SK-N-DZ (cell line): ENCODE measurements at regions not wholly inside any gene's neighbourhood (a gene's known extent, or its start where the extent isn't known, plus 50 kb on each side); places are given as distances from the start of the nearest gene placed in this dataset.
"Not testable (repeated sequence)": the region's sequence is repeated elsewhere in the genome, so short reads cannot be mapped to it uniquely, and the experiment has no call there.

ENCODE experiments used
- DNase-seq: peaks from one replicate; pipeline ENCODE4 v3.0.0-alpha.2; 2015; ENCODE audit warnings: low spot score

DNA sequence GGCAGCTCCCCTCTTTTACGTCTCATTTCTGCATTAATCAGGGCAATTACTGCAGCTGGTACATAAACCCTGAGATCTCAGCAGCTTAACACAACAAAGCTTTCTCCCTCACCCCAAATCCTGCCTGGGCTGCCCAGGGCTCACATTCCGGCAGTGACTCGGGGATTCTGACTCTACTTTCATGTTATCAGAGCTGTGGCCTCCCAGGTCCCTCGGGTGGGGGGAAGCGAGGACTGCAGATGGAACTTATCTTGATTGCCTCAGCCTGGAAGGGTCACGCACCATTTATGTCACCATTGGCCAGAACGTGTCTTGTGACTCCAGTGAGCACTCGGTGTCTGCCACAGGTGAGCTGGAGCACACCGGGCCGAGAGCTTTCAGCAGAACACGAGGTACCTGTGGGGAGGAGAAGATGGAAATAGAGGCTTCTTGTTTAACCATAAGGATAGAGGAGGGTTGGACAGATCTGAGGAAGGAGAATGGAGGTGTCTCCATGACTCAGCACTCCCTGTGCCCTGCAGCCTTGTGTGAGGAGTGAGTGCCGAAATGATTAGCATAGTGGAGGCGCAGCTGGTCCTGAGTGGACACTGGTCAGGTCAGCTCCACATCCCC is 88.5 kb upstream of the EXOC2 start:
- DNase-seq = no peak

DNA sequence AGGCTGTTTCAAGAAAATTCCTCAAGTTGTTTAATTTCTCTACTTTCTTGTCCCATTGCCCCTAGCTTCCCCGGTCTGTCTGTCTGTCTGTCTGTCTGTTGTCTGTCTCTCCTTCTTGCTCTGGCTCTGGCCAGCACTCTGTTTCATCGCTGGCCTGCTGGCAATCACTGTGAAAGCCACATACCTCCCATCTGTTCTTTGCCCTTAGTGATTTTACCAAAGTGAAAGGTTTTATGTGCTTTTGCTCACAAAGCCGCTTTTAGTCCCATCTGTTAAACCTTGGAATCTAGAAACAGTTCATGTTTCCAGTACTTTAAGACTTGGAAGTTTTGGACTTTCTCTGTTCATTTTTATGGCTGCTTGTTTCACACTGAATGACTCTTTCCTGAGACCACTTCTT is 87.8 kb upstream of the EXOC2 start:
- no peak for DNase-seq

DNA sequence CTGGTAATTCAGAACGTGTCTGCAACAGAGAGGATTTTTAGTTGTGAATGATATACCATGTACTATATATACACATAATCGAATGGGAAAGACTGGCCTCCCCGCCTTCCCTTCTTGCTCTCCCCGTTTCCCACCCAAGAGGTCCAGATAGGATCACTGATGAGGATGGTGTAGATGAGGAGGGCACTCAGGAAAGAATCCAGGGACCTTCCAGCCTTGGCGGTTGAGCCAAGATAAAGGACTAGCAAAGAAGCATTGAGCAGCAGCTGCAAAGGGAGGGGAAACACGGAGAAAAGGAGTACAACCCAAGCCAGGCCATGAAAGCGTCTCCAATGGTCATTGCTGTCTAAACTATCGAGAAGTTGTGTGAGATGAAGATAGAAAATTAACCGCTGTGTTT is 84.0 kb upstream of the EXOC2 start:
- no peak for DNase-seq

DNA sequence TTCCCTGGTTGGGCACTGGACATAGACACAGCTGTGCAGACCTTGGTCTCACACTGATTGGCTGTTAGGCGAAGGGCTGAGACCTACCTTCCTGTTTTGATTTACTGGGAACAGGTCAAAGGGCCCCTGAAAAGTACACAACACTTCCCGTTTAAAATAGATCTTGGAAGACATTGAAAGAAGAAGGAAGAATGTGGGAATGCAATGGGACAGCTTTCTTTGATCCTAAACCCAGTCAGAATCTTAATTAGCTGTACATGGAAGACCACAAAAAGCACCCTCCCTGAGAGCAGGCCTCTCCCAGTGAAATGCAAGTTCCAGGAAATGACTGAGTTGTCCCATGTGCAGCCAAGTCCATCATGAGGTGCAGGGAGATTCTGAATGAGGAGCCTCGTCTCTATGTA is 83.6 kb upstream of the EXOC2 start:
- DNase-seq = no peak

DNA sequence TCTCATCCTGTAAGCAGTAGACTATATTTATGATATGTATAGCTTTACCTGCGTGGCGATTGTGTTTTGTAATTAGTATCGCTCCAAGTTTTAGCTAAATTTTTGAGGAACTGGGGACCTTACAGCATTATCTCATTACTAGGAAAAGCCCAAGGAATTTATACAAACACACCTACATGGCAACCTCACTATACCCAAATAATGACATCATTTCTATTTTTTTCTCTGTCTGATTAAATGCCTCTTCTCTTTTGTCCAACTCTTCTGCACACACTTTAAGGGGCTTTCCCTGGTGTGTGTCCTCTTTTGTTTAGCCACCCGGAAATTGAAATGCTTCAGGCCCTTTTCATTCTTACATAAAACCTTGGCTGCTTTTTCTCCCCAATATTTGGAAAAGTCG is 82.9 kb upstream of the EXOC2 start:
- DNase-seq = no peak

DNA sequence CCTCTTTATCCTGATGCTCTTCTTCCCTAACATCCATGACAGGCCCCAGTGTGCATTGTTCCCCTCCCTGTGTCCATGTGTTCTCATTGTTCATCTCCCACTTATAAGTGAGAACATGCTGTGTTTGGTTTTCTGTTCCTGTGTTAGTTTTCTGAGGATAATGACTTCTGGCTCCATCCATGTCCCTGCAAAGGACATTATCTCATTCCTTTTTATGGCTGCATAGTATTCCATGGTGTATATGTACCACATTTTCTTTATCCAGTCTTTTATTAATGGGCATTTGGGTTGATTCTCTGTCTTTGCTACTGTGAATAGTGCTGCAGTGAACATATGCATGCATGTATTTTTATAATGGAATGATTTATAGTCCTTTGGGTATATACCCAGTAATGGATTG is 78.7 kb upstream of the EXOC2 start:
- DNase-seq = not testable (repeated sequence)

DNA sequence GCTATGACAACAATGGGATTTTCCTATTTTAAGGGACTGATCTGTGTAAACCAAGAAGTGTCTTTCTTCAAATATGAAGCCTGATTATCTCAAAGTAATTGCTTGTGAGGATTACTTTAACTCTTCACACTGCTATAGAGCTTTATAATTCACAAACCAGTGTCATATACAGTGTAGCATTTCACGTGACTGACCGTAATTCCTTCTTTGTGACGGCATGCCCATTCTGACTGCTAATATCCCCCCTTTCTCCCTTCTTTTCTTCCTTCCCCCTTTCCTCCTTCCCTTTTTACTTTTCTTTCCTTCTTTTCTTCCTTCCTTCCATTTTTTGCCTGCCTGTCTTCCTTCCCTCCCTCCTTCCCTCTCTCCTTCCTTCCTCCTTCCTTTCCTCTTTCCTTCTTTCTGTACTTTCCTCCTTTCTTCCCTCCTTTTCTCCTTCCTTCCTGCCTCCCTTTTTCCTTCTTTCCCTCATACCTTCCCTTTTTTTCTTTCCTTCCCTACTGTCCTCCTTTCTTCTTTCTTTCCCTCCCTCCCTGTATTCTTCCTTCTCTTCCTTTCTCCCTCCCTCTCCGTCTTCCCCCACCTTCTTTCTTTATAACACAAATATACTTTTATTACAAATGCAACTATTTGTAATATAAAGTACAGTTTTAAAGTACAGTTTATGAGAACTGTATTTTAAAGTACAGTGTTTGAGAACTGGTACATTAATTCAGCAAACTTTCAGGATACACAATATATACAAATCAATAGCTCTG is 75.0 kb upstream of the EXOC2 start:
- no peak for DNase-seq

DNA sequence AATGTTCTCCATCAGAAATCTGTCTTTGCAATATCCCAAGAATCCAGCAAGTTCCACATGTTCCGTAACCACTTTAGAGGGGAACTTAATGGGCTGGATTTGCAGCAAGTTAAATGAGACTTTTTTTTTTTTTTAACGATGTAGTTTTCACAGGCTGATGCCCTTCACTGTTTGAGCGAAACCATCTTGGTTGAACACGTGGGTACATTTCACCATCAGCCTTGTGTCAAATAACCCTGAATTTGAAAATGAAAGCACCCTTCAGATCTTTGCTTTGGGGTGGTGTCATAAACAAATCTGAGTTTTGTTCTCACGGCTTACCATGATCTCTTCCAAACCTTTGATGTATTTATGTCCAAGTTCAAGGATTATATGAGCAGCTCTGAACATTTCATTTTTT is 73.7 kb upstream of the EXOC2 start:
- DNase-seq = no peak

DNA sequence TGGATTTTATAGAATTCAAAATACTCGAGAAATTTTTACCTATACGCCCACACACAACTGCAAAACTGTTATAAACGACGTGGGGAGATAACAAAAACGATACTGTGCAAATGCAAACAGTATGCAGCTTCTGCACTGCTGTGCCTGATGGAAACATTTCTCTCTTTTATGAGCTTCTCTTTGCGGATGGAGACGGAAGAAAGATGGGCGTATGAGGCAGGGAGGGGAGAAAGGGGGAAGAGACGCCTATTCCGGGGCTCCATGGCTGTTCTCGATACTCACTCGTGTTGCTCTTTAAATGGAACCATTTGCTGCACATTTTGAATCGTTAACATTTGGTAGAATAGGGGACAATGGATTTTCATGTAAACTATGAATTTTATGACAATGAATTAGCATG is 69.1 kb upstream of the EXOC2 start:
- DNase-seq = no peak

DNA sequence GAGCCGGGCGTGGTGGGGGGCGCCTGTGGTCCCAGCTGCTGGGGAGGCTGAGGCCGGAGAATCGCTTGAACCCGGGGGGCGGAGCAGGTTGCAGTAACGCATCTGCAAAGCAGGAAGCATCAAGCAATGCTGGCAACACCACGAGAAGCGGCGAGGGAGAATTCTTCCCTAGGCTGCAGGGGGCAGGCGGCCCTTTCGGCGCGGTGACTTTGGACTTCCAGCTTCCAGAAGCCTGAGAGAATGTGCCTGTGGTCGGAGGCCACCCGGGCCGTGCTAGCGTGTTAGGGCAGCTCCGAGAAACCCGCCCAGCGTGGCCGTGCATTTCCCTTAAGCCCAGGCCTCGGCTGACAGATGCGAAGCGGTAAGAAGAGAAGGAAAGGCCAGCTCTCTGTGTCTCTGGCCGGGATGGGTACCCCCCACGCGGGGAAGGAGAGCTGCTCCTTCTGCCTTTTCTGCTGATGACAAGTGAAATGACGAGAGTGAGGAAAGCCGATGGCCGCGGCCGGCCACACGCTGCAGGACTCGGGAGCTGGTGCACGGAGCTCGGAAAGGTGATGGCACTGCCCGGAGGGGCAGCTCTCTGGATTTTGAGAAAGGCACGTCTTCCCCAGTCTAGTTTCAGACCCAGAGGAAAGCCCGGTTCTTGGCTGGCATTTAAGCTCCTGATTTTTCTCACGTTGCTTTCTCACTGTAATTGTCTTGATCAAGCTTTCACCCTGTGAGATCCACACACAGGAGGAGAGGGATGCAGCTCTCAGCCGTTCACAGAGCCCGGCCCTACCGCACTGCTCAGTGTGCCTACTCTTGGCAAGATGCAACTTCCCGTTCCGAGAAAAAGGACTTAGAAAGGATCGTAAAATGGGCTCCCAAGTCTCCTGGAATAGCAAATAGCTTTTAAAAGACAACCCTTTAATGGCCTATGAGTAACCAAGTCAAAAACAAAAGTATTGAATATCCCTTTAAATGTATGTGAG is 68.3 kb upstream of the EXOC2 start:
- DNase-seq = no peak

DNA sequence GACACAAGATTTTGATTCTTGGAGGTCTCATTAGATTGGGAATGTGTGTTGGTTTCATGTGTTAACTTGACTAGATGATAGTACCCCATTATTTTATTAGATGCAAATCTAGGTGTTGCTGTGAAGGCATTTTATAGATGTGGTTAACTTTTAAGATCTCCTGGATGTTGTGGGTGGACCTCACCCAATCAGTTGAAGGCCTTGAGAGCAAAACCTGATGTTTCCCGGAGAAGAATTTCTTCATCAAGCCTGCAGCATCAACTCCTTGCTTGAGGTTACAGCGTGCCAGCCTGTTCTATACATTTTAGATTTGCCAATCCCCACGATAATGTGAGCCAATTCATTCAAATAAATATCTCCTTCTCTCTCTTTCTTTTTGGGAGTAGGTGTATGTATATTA is 66.8 kb upstream of the EXOC2 start:
- DNase-seq = no peak

DNA sequence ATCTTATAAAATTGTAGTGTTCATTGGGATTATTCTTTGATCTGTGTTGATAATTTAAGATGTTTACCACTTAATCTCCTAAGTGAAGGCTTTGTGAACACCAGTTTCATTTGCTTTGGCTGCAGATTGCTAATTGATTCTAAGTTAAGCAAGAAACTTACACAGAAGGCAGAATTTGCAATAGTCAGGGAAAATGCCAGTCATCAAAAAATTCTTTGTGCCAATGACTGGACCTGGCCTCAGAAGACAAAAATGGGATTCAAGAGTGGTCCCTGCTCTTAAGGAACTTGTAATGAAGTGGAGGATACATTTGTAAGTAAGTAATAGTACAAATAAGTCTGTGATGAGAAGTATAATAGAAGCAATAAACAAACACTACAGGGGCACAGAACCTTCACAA is 63.3 kb upstream of the EXOC2 start:
- DNase-seq = no peak

DNA sequence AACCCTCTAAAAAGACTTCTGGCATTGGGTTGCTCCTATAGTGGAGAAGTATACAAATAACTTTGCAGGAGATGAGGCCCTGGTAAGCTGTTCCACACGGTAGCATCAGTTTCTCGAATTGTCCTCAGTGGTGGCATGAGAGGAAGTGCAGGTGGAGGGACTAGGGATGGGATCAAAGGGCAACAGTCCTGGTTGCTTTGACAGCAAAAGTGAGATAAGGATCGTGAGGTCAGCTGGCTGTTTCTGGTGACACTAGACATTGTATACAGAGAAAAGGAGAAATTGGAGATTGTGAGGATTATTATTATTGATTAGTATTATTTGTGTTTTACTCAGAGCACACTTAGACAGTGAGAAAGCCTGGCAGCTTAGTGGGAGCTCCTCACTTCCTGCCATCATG is 61.3 kb upstream of the EXOC2 start:
- DNase-seq = no peak

DNA sequence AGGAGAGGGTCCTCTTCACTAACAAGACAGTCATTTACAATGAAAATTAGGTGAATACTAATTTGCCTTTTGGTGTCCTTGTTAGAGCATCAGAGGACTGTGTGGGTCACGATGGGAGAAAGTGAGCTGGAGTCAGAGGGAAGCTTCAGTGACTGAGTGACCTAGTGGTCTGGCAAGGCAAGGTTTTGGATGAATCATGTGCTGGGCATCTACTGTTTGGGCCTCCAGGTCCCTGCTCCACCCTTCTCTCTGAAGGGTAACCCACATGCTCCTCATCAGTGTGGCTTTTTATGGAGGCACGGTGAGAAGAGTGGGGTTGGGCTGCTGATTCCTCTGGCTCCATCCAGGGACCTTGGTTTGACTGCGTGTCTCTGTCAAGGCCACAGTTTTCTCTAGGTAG is 60.5 kb upstream of the EXOC2 start:
- DNase-seq = no peak

DNA sequence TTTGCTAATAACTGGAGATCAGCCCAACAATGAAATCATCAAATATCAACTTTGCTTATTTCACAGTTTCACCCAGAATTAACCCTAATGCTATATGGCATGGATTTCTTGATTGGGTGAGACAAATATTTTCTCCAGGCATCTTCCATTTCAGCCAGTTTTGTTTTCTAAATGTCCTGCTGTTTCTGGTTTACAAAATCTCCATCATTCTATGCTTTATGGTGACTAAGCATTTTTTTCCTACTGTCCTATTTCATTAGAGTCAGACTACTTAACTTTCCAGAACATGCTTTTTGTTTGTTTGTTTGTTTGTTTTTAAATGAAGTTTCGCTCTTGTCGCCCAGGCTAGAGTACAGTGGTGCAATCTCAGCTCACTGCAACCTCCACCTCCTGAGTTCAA is 59.5 kb upstream of the EXOC2 start:
- no peak for DNase-seq

DNA sequence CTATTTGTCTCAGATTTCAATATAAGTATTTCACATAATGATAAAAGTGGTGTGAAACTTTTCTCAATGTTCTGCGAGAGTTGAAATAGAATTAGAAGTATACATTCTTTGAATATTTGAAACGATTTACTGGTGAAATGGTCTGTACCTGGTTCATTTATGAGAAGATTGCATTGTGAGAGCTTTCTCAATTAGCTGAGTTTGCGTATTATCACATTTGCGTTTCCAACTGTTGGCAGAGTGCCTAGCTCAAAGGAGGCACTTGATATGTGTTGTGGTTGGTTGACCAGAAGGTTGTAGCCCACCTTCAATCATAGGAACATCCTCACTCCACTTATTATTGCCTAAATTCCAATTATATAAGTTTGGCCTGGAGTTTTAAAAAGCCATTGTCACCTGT is 58.8 kb upstream of the EXOC2 start:
- no peak for DNase-seq

DNA sequence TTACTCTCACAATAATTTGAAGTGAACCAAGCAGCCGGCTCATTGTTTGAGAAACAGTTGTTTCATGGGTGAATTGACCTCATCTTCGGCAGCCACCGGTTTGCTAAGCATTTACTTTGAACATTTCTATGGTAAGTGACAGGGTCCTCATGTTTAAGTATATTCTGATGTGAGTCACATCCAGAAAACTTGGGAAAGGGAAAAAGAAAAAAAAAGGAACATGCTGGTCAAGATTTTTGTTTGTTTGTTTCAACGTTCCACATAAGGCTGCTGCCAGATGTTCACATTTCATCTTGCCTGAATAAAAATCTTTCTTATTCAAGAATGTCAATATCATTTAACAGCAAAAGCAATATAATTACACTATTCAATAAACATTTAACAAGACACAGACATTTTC is 55.0 kb upstream of the EXOC2 start:
- no peak for DNase-seq

DNA sequence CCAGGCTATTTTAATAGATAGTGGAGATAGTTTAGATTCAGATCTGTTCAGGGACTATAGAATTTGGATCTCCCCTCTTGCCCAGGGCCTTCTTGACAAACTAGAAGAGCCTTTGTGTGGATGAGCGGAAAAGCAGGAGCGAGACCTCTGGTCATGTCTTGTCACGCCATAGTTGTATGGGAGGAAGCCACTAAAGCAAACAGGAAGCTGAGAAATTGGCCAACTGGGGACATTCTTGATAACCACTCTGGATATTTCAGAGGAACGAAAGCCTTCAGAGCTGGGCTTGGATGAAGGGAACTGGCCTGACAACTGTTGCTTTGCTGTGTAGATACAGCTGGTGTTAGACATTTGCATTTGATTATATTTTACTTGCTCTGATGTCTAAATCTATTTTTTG is 54.1 kb upstream of the EXOC2 start:
- no peak for DNase-seq

DNA sequence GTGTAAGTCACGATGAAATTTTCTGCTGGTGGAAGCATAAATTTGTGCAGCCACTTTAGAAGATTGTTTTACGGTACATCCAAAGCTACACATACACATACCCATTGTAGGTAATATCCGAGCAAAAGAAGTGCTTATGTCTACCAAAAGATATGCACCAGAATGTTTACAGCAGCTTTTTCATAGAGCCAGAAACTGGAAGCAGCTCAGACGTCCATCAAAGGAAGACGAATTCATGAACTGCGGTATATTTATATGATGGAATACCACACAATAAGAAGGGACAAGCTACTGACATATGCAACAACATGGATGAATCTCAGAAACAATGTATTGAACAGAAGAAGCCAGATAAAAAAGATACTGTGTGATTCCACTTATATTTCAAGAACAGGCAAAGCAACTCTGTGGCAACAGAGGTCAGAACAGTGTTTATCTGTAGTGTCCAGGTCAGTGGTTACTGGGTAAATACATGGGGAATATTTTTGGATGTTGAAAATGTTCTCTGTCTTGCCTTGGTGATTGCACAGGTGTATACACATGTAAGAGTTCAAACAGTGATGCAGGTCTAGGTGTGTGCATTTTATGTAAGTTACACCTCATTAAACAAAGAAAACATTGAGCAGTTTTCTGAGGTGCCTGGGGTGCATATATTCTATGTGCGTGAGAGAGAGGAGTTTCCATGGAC is 51.9 kb upstream of the EXOC2 start:
- no peak for DNase-seq

DNA sequence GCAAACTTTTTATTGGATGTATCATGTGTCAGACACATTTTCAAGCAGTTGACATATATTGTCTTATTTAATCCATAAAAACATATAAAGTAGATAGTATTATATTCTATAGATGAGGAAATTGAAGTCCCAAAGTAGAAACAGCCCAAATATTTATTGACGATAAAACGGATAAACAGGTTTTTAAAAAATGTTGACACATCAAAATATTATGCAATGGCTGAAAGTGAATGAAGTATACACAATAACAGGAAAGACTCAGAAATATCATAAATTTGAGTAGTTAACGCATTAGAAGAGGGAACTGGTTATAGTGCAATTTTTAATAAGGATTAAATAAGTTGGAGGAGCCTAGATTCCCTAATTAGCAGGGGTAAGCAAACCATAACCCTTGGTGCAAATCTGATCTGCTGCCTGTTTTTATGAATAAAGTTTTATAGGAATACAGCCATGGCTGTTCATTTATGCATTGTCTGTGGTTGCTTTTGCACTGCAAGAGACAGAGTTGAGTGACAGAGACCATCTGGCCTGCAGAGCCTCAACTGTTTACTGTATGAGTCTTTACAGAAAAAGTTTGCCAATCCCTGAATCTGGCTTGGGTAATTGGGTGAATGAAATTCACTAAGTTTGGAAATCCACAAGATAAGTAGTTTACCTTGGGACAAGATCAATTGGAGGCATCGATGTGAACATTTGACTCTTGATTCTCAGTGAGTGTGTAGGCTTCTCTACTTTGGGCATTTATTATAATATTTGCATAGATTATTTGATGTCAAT is 50.6 kb upstream of the EXOC2 start:
- DNase-seq = no peak
